ENCODE measurements at regions not wholly inside any gene's neighbourhood (a gene's known extent, or its start where the extent isn't known, plus 50 kb on each side); places are given as distances from the start of the nearest gene placed in this dataset.
"Not testable (repeated sequence)": the region's sequence is repeated elsewhere in the genome, so short reads cannot be mapped to it uniquely, and the experiment has no call there.

GRCh38 chr6:88499436-88499835 lies 333.3 kb upstream of the CNR1 start:
- FAIRE-seq = no peak

DNA sequence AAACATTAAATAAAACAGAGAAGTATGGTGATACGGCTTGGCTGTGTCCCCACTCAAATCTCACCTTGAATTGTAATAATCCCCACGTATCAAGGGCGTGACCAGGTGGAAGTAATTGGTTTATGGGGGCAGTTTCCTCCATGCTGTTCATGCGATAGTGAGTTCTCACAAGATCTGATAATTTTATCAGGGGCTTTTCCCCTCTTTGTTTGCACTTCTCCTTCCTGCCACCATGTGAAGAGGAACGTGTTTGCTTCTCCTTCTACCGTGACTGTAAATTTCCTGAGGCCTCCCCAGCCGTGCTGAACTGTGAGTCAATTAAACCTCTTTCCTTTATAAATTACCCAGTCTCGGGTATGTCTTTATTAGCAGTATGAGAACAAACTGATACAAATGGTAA lies 331.3 kb upstream of the CNR1 start:
- not testable (repeated sequence) for FAIRE-seq

GRCh38 chr6:88494401-88495140 lies 328.4 kb upstream of the CNR1 start:
- no peak for FAIRE-seq

- no peak for FAIRE-seq
These were observed 327.6 kb upstream of the CNR1 start for GRCh38 chr6:88493717-88494116.

GRCh38 chr6:88492824-88493223 lies 326.7 kb upstream of the CNR1 start:
- no peak for FAIRE-seq

DNA sequence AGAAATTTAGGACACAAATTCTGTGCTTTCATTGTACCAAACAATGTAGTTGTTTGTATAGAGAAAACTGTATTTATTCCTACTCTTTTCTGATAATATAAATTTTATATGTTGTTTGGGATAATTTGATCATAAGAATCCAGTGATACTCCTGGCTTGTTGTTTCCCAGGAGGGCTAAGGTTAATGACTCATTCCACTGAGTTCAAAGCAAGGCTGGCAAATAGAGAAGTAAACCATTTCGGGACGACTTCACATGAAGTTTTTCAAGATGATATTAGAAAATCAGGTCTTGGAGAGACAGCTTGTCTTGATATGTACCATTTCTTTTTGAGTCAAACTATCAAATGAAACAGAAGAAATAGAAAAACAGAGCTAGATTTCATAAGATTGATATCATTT lies 326.1 kb upstream of the CNR1 start:
- no peak for FAIRE-seq

DNA sequence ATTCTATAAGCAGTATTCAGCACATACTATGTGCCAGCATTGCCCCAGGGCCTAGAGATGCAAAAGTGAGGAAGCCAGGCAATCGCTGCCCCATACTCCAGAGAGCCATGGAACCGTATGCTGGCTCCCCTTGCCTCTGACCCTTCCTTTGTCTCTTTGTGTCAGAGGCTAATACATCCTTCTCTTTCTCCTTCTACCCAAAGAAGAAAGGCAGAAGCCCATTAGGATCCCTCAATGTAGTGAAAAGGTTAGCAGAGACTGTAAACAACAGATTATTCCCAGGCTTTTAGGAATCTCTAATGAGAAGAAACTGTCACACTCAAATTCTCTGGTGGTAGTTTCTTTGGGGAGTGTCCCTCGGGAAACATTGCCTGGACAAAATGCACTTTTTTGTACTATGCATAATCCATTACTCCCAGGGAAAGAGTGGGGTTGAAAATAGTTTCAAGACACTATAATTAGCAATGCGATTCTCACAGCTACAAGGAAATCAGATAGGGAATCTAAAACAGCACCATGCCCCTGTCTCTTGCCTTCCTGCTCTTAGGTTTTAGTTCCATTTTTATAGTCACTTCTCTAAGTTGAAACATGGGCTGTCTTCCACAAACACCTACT lies 325.2 kb upstream of the CNR1 start:
- no peak for FAIRE-seq

GRCh38 chr6:88490908-88491264 lies 324.7 kb upstream of the CNR1 start:
- FAIRE-seq = no peak

GRCh38 chr6:88490195-88490907 lies 324.2 kb upstream of the CNR1 start:
- no peak for FAIRE-seq

GRCh38 chr6:88483424-88483823 lies 317.3 kb upstream of the CNR1 start:
- no peak for FAIRE-seq

DNA sequence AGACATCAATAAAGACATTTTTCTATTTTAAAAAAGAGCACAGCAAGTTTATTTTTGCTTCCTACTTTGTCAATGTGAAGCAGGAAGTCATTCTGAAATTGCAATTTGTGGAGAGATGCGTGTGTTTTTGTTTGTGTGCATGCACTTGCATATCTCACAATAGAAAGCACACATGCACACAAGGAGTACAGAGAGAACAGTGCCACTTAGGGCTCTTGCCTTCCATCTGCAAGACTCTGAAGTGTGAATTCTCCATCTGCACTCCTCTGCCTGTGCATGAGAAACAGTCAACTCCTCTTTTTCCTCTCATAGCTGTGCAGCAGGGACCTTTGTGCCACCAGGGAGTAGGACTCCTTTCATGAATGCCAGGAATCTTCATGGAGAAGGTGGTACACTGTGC lies 316.3 kb upstream of the CNR1 start:
- FAIRE-seq = no peak

- no peak for FAIRE-seq
These were observed 315.4 kb upstream of the CNR1 start for GRCh38 chr6:88481519-88481918.

- no peak for FAIRE-seq
These were observed 314.7 kb upstream of the CNR1 start for GRCh38 chr6:88480816-88481215.

- FAIRE-seq = no peak
These were observed 311.3 kb upstream of the CNR1 start for GRCh38 chr6:88477413-88477812.

- no peak for FAIRE-seq
These were observed 310.2 kb upstream of the CNR1 start for GRCh38 chr6:88476388-88476787.

- no peak for FAIRE-seq
These were observed 308.6 kb upstream of the CNR1 start for GRCh38 chr6:88474720-88475119.

- no peak for FAIRE-seq
These were observed 307.4 kb upstream of the CNR1 start for GRCh38 chr6:88473589-88473988.

- FAIRE-seq = no peak
These were observed 306.8 kb upstream of the CNR1 start for GRCh38 chr6:88472851-88473525.

DNA sequence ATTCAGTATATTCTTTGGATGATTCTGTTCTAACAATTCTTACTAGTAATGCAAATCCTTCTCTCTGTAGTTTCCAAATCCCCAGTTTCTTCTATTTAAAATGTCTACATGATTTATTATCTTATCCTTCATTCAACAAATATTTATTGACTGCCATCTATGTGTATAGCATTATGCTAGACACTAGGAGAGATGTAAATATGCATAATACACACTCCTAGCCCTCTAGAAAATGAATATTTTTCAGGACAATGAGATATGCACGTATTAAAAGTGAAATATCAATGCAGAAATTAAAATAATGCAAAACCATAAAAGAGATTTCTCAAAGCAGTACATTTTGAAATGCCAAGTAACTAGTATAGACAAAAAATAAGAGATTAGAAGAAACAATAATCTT lies 293.5 kb upstream of the CNR1 start:
- FAIRE-seq = no peak

GRCh38 chr6:88459189-88459588 lies 293.0 kb upstream of the CNR1 start:
- FAIRE-seq = no peak

- no peak for FAIRE-seq
These were observed 292.5 kb upstream of the CNR1 start for GRCh38 chr6:88458662-88459061.

DNA sequence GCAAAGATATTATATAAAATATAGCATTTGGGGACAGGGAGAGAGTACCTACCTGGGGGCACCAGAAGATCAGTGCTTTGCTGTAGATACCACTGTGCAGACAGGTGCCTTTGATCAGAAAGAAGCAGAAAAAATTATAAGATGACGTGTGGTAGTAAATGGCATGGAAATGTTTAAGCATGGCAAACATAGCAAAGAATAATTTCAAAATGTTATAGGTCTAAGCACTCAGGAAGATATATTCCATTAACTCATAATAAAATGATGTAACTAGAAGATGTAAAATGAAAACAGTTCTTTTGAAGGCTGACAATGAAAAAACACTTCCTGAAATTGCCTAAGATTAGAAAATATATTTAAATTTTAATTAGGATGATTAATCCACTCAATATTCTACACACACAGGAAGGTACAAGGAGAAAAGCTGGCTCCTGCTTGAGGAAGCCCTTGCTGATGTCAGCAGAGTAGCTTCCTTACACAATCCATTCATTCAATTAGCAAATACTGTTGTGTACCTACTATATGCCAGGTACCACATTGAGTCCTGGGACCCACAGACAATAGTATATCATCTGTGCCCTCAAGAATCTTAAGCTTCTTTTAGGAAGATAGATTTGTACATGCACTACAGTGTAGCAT lies 290.2 kb upstream of the CNR1 start:
- FAIRE-seq = no peak

- FAIRE-seq = no peak
These were observed 289.2 kb upstream of the CNR1 start for GRCh38 chr6:88455317-88455716.

Measured in A204.1 (cell line).